Activated T-cell treated with anti-CD3 and anti-CD28 coated beads, Interleukin-2, amount 50 U/mL, for 4 hours (primary cell): ENCODE measurements at regions not wholly inside any gene's neighbourhood (a gene's known extent, or its start where the extent isn't known, plus 50 kb on each side); places are given as distances from the start of the nearest gene placed in this dataset.
"Not testable (repeated sequence)": the region's sequence is repeated elsewhere in the genome, so short reads cannot be mapped to it uniquely, and the experiment has no call there.

Experiments used
- ATAC-seq, 2 donors: fragments of 200-7000 bp; cut with Tn5 transposase; one replicate each; pipeline ENCODE4 v1.10.0; 2021
- DNase-seq: peaks from one replicate; pipeline ENCODE4 v3.0.0-alpha.2; 2020
- H3K27me3 Mint-ChIP-seq: one replicate; pipeline ENCODE4 v1.8.0; 2021; ENCODE audit warnings: low read depth, mixed read lengths
- H3K36me3 Mint-ChIP-seq: one replicate; pipeline ENCODE4 v1.8.0; 2022; ENCODE audit warnings: mixed read lengths; ENCODE audit not compliant: insufficient read depth
- H3K4me1 Mint-ChIP-seq: one replicate; pipeline ENCODE4 v1.8.0; 2021; ENCODE audit warnings: low read depth, mixed read lengths
- H3K4me3 Mint-ChIP-seq: one replicate; pipeline ENCODE4 v1.8.0; 2021; ENCODE audit warnings: mild to moderate bottlenecking, moderate library complexity, mixed read lengths
- H3K9me3 Mint-ChIP-seq: one replicate; pipeline ENCODE4 v1.8.0; 2021; ENCODE audit warnings: mixed read lengths

DNA sequence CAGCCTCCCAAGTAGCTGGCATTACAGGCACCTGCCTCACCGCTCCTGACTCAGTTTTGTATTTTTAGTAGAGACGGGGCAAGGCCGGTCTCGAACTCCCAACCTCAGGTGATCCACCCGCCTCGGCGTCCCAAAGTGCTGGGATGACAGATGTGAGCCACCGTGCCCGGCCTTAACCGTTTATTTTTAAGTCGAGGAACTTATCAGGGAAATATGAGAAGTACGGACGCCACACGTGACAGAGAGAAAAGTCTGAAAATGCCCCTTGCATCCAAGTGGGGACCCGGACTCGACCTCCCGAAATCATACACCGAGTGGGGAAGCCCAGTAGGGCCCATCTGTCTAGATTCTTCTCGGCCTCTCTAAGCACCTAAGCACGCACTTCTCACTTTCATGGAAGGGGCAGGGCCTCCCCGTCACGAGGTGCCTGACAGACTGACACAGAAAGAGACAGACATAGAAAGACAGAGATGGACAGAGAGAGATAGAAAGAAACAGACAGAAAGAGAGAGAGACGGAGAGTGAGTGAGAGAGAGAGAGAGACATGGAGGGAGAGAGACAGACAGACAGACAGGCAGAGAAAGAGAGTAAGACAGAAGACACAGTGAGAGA, 756.5 kb upstream of the DEFB115 start:
- Mint-ChIP-seq H3K36me3 (no peaks in the 10 kb centered on the region), H3K27me3 (no peaks in the 10 kb centered on the region), H3K4me1 (no peaks in the 10 kb centered on the region), H3K9me3 (no peaks in the 10 kb centered on the region), H3K4me3 (no peak overlapping the region)
- ATAC-seq (no peak), DNase-seq (no peak)

DNA sequence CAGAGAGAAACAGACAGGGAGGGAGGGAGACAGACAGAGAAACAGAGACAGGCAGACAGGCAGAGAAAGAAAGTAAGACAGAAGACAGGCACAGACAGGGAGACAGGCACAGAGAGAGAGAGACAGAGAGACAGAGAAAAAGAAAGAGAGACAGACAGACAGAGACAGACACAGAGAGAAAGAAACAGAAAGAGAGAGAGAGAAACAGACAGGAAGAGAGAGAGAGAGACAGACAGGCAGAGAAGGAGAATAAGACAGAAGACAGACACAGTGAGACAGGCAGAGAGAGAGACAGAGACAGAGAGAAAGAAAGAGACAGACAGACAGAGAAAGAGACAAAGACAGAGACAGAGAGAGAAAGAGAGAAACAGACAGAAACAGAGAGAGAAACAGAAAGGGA, 754.8 kb upstream of the DEFB115 start:
- DNase-seq = no peak
- no peaks in the 10 kb centered on the region for H3K27me3 Mint-ChIP-seq
- no peaks in the 10 kb centered on the region for H3K36me3 Mint-ChIP-seq
- H3K4me1 Mint-ChIP-seq = no peaks in the 10 kb centered on the region
- no peaks in the 10 kb centered on the region for H3K9me3 Mint-ChIP-seq
- no peak overlapping the region for H3K4me3 Mint-ChIP-seq
- ATAC-seq = no peak

DNA sequence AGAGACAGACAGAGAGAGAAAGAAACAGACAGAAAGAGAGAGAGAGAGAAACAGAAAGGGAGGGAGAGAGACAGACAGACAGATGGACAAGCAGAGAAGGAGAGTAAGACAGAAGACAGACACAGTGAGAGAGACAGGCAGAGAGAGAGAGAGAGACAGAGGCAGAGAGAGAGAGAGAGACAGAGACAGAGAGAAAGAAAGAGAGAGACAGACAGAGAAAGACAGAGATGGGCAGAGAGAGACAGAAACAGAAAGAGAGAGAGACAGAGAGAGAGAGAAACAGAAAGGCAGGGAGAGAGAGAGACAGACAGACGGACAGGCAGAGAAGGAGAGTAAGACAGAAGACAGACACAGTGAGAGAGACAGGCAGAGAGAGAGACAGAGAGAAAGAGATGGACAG, 754.3 kb upstream of the DEFB115 start:
- not testable (repeated sequence) for H3K36me3 Mint-ChIP-seq, ATAC-seq, H3K9me3 Mint-ChIP-seq, H3K4me1 Mint-ChIP-seq, H3K27me3 Mint-ChIP-seq, DNase-seq, H3K4me3 Mint-ChIP-seq

DNA sequence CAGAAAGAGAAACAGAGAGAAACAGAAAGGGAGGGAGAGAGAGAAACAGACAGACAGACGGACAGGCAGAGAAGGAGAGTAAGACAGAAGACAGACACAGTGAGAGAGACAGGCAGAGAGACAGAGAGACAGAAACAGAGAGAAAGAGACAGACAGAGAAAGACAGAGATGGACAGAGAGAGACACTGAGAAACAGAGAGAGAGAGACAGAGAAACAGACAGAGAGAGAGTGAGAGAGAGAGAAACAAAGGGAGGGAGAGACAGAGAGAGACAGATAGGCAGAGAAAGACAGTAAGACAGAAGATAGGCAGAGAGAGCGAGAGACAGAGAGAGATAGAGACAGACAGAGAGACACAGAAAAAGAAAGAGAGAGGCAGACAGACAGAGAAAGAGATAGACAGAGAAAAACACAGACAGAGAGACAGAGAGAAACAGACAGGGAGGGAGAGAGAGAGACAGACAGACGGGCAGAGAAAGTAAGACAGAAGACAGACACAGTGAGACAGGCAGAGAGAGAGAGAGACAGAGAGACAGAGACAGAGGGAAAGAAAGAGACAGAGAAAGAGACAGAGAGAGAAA, 753.4 kb upstream of the DEFB115 start:
- Mint-ChIP-seq H3K4me1 (no peaks in the 10 kb centered on the region), H3K36me3 (no peaks in the 10 kb centered on the region), H3K9me3 (peaks cover 4% of the 10 kb centered on the region), H3K4me3 (no peak overlapping the region), H3K27me3 (no peaks in the 10 kb centered on the region)
- no peak for ATAC-seq
- DNase-seq = no peak

DNA sequence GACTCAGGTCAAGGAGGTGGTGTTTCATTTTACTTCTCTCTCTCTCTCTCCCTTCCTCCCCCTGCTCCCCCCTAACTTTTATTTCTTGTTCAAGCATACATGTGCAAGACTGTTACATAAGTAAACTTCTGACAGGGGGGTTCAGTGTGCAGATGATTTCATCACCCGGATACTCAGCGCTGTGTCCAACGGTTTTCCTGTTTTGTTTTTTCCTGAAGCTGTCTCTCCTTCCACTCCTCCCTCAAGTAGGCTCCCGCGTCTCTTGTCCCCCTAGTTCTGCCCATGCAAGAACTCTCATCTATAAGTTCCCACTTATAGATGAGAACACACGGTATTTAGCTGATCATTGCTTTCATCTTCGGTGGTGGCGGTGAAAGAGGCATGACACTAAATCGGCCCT, 751.9 kb upstream of the DEFB115 start:
- Mint-ChIP-seq H3K9me3 (peaks cover 9% of the 10 kb centered on the region), H3K4me1 (no peaks in the 10 kb centered on the region), H3K4me3 (no peak overlapping the region), H3K36me3 (no peaks in the 10 kb centered on the region), H3K27me3 (no peaks in the 10 kb centered on the region)
- DNase-seq (no peak), ATAC-seq (no peak)

DNA sequence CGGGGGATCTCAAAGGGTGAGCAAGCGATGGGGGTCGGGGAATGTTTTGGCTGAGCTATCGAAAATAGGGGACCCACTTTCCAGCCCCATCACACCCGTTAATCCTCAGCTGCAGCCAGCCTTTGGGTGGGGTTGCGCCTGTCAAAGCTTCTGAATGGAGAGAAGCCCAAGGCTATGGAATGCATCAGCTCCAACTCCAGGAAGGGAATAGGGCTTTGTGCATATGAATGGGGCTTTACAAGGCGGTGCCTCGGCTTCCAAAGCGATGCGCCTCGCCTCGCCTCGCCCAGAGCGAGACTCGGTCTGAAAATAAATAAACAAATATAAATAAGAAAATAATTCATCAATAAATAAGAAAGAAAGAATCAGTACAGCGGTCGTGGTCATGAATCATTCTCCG, 751.4 kb upstream of the DEFB115 start:
- DNase-seq (no peak), ATAC-seq (no peak)
- Mint-ChIP-seq H3K4me1 (no peaks in the 10 kb centered on the region), H3K27me3 (no peaks in the 10 kb centered on the region), H3K4me3 (no peak overlapping the region), H3K36me3 (no peaks in the 10 kb centered on the region), H3K9me3 (peaks cover 13% of the 10 kb centered on the region)

DNA sequence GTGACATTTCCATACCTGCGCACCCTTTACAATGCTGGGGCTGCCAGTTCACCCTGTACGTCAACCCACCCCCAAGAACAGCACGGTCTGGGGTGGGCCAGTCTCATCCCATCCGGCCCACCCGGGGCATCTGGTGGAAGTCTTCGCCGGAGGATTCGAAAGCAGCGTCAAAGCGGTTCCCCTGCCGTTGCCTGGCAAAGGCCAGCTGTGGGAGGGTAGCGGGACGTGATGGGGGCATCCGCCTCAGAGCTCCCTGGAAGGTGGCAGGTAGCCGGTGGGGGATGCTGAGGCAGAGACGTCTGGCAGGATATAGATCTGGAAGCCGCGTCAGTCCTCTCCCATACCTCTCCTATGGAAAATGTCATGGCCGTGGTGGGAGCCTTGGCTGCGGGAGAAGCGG, 749.1 kb upstream of the DEFB115 start:
- not testable (repeated sequence) for H3K27me3 Mint-ChIP-seq, H3K4me1 Mint-ChIP-seq, H3K36me3 Mint-ChIP-seq, ATAC-seq, DNase-seq, H3K4me3 Mint-ChIP-seq
- H3K9me3 Mint-ChIP-seq = peaks cover 21% of the 10 kb centered on the region

DNA sequence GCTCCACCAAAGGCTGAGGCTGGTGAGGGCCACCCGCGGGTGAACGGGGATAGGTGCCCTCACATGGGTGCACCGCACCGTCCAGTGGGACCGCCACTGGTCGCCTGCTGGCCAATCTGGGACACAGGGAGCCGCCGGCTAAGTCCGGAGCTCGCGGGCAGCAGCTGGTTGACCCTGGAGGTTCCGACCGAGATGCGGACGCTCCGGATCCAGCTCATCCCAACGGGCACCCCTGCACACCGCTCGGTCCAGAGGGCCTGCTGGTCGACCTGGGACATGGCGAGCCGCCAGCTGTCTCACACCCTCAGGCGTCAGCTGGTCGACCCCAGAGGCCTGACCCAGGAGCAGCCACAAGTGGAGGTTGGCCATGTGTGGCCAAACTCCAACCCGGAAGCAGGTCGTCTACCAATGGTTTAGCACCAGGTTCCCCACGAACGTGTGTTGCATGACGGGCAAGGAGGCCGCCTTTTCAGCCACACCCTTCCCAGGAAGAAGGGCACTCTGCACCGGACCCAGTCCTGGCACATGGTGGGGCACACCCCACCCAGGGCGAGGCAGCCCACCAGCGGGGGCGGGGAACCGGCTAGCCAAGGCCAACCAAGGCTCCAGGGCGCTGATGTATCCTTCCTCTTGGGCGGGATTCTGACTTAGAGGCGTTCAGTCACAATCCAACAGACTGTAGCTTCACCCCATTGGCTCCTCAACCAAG, 746.0 kb upstream of the DEFB115 start:
- Mint-ChIP-seq H3K9me3 (peaks cover 33% of the 10 kb centered on the region), H3K36me3 (no peaks in the 10 kb centered on the region), H3K27me3 (no peaks in the 10 kb centered on the region), H3K4me1 (no peaks in the 10 kb centered on the region), H3K4me3 (no peak overlapping the region)
- no peak for ATAC-seq
- no peak for DNase-seq

DNA sequence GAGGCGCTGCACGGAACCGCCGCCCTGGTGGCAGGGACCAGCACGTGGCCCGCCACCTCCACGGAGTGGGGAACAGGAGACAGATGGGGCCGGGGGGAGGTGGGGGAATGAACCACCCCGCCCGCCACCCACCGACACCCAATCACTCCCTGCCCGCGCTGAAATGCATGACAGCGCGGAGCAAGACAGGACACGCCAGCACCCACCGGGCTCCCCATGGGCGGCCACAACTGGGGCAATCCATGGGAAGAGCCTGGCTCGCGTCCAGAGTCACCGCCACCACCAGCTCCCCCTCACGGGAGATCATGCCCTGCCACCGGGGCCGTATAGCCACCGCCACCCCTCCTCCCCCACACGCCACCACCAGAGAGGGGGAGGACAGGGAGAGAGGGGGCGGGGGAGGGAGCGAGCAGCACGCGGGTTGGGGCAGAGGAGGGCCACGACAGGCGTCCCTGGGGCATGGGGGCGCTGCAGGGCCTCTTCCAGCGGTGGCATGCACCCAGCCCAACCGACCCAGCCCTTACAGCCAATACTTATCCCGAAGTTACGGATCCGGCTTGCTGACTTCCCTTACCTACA, 744.3 kb upstream of the DEFB115 start:
- Mint-ChIP-seq H3K27me3 (no peaks in the 10 kb centered on the region), H3K9me3 (peaks cover 33% of the 10 kb centered on the region), H3K4me1 (no peaks in the 10 kb centered on the region), H3K36me3 (no peaks in the 10 kb centered on the region), H3K4me3 (no peak overlapping the region)
- DNase-seq (no peak), ATAC-seq (no peak)

DNA sequence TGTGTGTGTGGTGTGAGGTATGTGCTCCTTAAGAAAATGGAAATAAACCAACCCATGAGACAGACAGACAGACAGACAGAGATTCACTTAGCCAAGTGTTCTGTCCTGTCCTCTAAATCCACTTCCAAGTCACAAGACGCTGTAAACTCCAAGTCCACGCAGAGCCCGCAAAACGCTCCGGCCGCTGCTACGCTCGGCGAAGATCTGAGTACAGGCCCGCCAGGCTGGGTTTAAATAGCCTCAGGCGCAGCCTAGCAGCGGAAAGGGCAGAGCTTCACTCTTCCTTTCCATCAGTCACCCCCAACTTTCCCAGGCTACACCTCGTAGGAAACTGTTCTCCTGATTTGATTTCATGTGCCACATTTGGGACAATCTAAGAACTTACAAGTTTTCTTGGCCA, 741.5 kb upstream of the DEFB115 start:
- ATAC-seq, H3K36me3 Mint-ChIP-seq, H3K27me3 Mint-ChIP-seq, H3K4me3 Mint-ChIP-seq, DNase-seq, H3K4me1 Mint-ChIP-seq: not testable (repeated sequence)
- peaks cover 22% of the 10 kb centered on the region for H3K9me3 Mint-ChIP-seq

DNA sequence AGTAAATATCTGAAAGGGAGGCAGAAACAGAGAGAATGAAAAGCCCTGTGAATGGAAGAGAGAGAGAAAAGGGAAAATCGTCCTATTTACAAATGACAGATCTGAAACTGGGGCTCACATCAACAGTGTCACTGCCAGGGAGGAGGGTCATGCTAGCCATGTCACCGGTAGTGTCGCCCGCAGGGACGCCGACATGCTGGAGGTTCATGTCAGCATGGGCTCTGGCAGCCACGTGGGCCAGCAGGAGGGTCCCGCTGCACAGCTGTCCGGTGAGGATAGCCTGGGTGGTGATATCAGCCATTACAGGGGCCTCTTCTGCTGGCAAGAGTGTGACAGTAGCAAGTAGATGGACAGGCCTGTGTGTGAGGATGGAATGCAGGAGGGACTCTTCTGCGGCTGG, 738.6 kb upstream of the DEFB115 start:
- ATAC-seq, H3K4me1 Mint-ChIP-seq, H3K9me3 Mint-ChIP-seq, DNase-seq, H3K4me3 Mint-ChIP-seq, H3K27me3 Mint-ChIP-seq, H3K36me3 Mint-ChIP-seq: not testable (repeated sequence)

DNA sequence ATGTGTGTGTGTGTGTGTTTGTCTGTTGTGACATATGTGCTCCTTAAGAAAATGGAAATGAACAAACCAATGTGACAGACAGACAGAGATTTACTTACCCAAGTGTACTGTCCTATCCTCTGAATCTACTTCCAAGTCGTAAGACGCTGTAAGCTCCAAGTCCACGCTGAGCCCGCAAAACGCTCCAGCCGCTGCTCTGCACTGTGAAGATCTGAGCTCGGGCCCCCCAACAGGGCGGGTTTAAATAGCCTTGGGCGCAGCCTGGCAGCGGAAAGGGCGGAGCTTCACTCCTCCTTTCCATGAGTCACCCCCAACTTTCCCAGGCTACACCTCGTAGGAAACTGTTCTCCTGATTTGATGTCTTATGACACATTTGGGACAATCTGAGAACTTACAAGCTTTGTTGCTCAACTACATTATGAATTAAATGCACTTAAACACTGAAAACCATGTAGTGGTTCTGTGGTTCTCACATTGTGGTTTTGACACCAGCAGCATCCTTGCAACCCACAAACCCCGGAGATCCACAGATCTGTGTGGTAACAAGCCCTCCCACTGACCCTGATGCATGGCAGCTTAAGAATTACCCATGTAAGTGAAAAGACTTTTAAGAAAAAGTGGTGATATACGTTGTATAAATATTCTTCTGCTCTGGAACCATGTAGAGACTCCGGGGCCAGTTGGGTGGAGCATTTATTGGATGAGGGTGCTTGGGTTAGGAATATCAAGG, 735.6 kb upstream of the DEFB115 start:
- H3K4me1 Mint-ChIP-seq, H3K4me3 Mint-ChIP-seq, DNase-seq, ATAC-seq, H3K36me3 Mint-ChIP-seq, H3K9me3 Mint-ChIP-seq, H3K27me3 Mint-ChIP-seq: not testable (repeated sequence)

DNA sequence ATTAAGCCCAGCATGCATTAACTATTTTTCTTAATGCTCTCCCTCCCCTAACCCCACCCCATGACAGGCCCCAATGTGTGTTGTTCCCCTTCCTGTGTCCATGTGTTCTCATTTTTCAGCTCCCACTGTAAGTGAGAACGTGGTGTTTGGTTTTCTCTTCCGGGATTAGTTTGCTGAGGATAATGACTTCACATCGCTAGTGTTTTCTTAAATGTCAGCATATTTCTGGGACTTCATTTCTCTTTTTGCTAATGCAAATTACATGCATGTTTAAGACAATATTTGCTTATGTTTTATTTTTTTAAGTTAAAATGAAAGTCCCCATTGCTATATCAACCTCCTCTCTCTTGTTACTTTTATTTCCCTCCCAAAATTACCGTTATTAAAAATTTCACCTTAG, 733.3 kb upstream of the DEFB115 start:
- H3K4me3 Mint-ChIP-seq, H3K36me3 Mint-ChIP-seq, H3K27me3 Mint-ChIP-seq, ATAC-seq, H3K4me1 Mint-ChIP-seq, H3K9me3 Mint-ChIP-seq, DNase-seq: not testable (repeated sequence)

DNA sequence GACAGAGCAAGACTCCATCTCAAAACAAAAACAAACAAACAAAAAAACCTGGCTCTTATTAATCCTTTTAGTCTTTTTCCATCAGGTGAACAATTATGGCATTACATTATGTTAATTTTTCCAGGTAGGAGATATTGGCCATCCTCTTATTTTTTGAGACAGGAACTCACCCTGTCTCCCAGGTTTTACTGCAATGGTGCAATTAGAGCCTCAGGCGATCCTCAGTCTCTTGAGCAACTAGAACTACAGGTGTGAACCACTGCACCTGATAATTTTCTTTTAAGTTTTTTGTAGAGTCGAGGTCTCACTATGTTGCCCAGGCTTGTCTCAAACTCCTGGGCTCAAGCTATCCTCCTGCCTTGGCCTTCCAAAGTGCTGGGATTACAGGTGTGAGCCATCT, 732.7 kb upstream of the DEFB115 start:
- not testable (repeated sequence) for H3K27me3 Mint-ChIP-seq, H3K9me3 Mint-ChIP-seq, H3K4me3 Mint-ChIP-seq, ATAC-seq, H3K4me1 Mint-ChIP-seq, H3K36me3 Mint-ChIP-seq, DNase-seq
